NCI-H774 (cell line): ENCODE measurements at regions not wholly inside any gene's neighbourhood (a gene's known extent, or its start where the extent isn't known, plus 50 kb on each side); places are given as distances from the start of the nearest gene placed in this dataset.
"Not testable (repeated sequence)": the region's sequence is repeated elsewhere in the genome, so short reads cannot be mapped to it uniquely, and the experiment has no call there.

ENCODE experiments used
- DNase-seq: peaks from one replicate; lab custom pipeline; 2025; lab: John Stamatoyannopoulos, UW

DNA sequence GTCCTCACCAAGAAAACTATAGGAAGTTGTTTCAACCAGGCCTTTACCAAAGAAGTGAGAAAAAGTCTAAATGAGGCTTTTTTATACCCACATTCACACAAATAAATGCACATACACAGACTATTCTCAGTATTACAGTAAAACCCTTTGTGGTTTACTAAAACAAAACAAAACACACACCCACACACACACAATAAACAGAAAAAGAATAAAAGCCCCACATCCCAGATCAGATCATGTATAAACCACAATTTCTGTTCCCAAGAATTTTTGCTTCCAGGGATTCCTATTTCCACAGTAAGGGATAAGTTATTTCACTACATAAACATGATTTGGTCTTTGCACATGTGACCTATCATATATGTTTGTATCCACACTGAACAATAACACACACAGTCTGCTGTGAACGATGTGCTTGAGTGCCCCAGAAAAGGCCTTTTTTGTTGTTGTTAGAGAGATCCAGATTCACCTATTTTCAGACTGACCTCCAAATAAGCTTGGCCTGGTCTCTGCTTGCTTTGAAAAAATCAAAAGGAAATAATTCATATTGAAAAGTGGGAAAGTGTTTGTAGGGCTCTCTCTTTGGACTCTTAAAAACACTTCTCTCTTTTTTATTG lies 283.4 kb upstream of the ATP11B start:
- DNase-seq: no peak

DNA sequence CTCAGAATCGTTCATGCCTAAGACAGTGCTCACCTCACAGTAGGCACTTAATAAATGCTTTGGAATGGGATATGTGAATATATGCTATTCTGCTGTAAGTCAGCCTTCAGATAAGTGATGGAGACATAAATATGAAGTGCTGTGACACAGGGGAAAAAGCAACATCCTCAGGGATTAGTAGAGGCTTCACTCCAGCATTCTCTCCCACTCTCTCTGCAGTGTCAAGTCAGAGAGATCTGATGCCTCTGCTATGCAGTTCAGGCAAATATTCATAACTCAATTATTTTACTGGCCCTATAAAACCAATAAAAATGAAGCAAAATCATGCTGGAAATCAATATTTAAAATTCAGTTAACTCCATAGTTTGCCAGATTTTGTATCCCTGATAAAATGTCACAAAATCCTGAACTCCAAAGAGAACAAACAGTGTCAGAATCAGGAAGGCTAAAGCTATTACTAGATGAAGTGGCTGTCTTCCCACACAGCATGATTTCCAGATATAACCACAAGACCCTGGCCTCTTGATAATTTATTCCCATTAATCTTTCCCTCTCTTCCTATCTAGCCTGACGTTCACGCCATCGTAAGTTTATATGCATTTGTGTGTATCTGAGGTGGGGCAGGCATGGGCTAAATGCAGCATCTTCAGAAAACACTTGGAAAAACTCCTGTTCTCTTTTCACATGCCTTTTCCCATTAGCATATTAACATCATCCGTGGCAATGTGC lies 278.9 kb upstream of the ATP11B start:
- no peak for DNase-seq

DNA sequence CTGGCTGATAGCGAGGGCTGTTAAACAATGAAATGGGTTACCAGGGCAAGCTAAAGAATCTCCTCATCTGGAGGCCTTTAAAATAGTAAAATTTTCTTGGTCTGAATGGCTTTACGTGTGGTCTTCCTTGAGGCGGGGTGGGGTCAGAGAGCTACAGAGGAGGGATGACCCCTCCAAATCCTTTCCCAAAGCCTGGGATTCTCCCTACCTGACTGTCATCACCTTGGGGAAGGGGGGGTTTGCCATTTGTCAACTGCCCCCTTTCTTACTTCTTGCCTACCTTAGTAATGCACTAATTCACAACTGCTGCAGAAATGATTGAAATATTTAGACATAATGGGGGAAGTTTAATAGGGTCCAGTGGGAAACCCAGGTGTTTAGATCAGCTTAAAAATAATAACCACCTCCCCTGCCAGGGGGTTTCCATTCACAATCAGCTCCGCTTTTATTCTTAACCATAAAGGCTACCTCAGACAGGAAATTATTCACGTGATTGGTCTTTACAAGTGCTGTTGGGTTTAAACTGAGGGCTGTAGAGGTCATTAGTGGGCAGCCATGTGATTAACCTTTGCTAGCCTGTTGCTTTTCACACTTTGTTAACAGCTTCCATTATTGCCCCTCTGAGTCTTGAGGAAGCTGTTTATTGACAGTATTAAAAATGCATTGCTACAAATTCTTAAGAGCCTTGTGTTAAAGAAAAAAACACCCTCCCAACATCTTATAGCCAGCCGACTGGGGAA lies 276.5 kb upstream of the ATP11B start:
- no peak for DNase-seq

DNA sequence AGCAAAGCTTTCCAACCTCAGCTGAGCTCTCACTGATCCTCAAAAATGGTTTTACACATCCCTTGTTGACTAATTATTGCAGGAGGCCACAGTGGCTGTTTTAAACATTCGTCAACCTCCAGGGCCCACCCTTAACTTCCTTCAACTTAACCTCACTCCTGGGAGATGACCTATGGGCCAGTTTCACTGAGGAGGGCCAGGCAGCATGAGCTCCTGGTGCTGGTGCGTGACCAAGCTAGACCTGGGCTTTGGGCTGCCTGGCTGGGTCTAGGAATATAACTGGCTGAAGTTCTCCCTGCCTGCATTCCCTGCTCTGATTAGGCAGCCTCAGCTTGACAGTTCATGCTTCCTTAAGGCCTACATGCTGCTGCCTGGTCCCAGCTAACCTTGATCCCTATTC lies 273.7 kb upstream of the ATP11B start:
- DNase-seq: no peak

DNA sequence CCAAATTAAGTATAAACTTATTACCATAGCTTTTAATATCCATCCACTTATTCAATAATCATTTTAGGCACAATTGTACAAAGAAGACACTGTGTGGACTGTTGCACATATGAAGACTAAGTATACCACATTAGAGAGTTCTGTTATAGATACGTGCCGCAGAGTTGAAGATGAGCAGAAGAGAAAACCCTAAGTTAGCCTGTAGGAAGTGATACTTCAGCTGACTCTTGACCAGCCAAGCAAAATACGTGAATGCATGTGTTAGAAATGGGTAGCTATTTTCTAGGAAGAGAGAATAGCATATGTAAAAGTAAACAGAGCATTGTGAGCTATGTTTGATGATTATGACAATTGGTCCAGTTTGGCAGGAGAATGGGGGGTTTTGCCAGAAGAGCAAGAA lies 272.0 kb upstream of the ATP11B start:
- no peak for DNase-seq

DNA sequence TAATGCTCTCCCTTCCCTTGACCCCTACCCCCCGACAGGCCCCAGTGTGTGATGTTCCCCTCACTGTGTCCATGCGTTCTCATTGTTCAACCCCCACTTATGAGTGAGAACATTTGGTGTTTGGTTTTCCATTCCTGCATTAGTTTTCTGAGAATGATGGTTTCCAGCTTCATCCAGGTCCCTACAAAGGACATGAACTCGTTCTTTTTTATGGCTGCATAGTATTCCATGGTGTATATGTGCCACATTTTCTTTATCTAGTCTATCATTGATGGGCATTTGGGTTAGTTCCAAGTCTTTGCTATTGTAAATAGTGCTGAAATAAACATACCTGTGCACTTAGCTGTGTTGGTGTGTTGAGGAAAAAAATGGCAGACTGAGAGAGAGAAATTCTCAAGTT lies 269.9 kb upstream of the ATP11B start:
- not testable (repeated sequence) for DNase-seq

DNA sequence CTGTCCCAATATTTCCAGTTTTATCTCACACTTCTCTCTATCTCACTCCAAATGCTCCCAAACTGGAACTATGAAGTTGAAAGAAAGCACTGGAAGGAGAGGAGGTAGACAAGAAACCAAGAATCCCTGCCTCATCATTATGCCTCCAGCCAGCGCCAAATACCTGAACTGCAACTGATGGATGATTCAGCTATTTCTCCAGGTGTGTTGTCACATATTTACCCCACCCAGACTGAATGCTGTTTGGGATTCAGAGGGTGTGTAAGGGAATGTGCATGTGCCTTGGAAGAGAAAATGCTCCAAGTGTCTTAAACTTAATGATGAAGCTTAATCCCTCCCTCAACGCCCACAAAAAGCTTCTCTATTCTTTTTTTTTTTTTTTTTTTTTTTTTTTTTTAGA lies 269.5 kb upstream of the ATP11B start:
- no peak for DNase-seq

DNA sequence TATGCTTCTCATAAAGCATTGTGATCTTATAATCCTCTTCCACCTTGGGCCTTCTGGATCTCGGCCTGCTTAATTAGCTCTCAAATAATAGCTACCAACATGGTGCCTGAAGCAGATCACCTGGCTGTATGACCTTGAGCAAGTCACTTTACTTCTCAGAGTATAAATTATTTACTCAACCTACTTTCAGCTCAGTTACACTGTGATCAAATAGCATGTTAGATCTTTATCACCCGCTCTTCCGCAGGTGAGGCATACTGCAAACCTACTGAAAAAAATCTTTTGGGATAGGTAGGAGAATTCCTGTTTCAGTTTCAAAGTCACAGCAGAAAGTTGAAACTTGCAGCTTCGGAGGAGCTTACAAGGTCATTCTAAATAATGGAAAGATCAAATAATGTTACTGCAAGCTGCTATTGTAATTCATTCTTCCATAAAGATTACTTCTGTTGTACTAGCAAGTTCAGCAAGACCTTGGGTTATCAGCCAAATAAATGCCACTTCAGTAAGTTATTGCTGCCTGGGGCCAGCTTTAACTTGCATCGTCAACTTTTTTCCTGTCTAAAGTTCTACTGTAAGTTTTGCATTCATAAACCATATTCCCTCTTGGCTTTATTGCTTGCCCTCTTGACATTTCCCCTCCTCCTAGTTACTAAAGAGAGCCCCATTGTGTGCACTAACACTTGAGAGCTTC lies 268.4 kb upstream of the ATP11B start:
- DNase-seq: no peak

DNA sequence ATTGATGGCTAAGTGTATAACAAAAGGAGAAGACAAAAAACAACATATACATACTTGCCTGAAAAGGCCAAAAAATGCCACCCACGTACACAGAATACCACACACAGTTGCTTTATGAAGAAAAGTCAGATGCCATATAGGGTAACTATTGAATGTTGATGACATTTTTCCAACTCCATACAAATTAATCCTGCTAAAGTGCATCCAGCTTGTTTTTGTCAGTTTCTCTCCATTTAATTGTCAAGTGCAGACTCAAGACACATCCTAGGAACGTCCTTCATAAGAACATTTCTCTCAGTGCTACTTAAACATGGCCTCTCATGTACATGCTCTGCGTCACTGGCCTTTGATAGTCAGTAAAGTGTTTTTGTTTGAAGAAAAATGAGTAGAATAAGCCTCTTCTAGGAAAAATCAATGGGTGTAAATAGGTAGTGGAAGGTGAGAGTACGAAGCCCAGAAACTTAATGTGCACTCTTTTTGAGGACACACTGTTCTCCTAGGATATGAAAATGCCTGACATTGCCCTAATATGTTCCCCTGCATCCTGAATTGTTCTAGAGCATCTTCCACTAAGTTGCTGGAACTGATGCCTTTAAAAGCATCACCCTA lies 267.4 kb upstream of the ATP11B start:
- DNase-seq: no peak

DNA sequence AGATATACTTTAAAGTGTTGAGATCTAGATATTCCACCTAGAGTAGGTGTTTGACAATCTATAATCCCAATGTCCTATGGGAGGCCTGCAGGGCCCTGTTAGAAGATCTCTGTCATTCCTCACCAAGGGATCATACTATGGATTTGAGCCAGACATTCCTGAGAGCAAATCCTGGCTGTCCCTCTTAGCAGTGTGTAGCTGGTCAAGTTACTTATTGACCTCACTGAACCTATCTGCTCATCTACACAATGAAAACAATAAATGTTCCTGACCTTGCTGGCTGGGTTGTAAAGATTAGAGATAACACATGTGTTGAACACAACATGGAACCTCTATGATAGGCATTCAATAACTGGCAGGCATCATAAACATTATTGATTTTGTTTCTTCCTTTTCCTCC lies 265.6 kb upstream of the ATP11B start:
- no peak for DNase-seq

DNA sequence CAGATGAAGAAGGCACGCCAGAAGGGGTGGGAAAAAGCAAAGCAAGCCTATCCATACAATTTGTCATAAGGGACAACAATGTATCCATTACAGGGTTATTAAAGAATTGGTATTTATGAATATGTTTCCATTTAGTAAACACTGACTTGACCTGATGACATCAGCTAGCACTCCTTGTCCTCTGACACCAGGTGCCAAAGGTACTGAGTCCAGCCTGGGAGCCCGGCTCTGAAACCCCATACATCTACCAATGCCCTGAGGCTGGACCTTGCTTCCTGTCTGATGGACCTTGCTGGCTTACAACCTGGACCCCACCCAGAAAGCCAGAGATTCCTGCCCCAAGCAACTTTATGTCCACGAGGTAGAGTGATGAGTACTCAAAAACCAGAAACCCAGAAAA lies 263.0 kb upstream of the ATP11B start:
- no peak for DNase-seq

DNA sequence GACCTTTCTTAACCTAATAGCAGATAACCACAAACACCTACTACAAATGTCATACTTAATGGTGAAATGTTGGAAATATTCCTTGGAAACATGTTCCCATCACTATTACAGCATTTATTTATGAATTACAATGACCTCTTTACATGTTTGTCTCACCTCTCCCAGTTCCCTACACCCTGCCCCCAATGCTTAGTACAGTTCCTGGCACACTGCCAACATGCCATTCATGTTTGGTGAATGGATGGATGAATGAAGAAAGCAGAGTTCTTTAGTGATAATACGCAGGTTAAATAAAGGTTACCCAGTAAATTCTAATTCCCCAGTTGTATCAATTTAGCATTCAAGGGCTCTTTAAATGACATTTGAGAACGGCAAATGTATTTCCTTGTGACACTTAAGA lies 259.9 kb upstream of the ATP11B start:
- peak; percentile 69 for DNase-seq

DNA sequence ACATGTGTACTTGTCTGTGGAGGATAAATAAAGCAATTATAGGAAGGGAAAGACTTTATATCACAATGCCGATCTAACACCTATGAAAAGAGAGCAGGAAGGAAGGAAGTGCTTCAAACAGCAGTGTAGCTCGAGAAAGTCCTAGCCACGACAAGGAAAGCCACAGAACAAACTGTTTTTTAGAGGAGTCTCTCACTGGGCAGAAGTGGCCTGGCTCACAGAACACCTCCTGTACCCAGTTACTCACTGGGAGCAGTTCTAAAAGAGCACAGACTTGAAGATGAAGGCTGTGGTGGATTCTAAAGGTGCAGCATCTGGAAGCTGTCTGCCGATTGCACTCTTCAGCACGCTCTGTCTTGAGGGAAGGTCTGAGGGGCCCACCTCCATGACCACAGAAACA lies 248.8 kb upstream of the ATP11B start:
- DNase-seq: peak; percentile 80

DNA sequence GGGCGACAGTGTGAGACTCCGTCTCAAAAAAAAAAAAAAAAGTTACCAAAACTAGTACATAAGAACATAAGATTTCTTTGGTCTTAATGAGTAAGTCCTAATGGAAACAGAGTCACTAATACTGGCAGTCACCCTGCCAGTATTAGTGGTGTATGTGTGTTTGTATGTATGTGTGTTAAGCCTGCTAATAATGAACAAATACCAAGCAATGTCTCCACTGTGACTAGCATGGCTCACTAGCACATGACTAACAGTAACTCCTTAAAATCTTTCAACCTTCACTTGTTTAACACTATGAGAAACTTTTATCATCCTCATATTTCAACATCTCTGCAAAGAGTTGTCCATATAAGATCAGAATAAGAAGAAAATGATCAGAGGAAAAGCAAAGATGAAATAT lies 231.0 kb upstream of the ATP11B start:
- no peak for DNase-seq

DNA sequence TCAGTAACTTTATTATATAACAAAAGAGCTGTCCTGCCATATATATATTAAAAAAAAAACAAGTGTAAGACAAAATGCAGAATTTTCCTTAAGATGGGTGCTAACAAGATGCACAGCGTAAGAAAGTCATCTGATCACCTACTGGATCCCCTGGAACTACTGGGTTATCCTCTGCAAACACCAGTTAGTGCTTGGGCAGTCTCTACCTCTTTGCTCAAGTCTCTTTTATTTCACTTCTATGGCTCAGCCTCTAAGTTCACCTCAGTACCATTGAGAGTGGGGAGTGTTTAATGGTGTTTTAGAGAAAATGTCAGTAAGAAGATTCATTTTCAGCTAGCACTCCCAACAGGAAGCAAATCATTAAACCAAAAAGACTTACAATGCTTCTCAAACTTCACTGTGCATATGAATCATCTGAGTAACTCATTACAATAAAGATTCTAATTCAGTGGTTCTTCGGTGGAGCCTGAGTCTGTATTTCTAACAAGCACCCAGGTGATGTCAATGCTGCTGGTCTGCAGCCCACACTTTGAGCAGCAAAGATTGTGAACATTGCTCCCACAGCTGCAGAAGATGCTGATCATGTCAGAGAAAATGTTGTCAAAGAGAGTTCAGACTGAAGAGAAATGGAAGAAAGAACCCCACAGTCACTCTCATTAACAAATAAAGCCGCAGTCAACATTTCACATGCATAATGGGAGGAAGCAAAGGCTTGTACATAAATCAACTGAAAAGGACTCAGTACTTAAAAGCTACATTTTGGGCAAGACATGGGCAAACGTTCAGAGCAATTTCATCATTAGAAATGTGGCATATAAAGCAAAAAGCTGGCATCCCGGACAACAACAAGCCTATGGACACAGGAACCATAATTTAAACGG lies 227.1 kb upstream of the ATP11B start:
- DNase-seq: peak; percentile 61

DNA sequence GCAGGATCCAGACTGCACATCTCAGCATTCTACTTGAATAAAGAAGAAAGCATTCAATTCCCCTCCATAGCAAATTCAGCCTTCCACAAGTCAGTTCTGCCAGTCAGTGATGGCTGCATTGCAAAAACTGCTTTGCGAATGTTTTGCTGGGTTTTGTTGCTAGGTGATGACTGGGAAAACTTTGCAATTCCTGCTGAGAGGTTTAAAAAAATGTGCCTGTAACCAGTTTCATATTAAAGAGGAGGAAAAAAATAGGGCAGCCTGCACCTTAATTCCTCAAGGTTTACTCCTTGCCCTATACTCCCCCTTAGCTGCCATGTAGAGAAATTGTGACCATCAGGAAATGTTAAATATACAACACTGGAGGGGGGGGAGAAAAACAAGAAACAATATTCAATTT lies 225.6 kb upstream of the ATP11B start:
- peak; percentile 71 for DNase-seq

DNA sequence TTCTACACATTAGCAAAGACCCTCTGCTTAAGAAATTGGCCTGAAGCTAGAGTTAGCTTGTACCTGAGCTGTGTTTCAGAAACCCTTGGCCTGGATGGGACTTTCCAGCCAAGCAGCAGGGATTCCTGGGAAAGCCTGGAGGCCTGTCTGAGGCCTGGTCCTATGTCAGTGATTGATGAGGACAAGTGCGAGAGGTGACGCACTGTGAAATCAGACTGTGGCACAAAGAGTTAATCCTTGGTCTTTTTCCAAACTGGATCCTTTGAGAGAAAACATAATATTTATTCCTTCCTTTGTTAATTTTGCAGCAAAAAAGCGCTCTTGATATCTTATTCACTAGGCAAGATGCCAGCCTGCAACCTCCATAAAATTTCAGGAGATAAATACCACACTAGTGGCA lies 225.0 kb upstream of the ATP11B start:
- peak; percentile 37 for DNase-seq

DNA sequence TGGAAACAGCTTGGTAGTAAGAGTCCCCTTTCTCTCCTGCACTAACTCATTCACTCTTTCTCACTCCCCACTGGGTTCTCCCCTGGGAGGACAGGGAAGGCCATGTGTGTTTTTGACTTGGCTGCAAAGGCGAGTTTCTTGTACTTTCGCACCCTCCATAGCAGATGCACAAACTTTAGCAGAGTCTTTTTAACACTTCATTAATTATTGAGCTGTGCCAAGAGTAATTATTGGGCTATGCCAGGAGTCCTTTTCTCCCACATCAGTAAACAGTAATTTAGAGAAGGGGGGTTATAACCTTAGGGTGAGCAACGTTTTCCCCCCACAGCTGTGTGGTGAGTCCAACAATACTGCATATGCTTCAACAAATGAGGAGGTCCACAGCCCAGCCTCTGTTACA lies 224.4 kb upstream of the ATP11B start:
- peak; percentile 21 for DNase-seq

DNA sequence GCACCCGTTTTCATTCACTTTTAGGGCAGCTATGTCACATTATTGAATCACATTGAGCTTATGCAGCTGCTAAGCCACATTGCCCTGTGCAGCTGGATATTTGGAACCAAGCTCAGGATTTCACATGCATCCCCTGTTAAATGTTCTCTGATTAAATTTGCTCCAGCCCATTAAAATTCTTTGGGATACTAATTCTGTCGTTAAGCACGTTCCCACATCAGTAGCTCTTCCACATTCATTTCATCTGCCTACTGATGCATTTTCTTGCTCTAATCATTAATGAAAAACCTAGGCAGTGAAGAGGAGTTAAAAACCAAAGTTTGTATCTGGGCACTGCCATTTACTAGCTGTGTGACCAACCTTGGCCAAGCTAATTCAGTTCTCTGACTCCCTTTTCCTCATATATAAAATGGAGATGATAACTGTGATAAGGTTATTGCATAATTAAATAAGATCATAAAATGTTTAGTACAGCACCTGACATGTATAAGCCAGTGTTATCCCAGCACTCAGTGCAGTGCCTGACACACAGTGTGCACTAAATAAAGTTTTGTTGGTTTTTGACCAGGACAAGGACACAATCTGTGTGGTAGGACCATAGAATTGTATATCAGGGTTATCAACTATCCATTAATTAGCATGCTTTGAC lies 222.2 kb upstream of the ATP11B start:
- DNase-seq: no peak

DNA sequence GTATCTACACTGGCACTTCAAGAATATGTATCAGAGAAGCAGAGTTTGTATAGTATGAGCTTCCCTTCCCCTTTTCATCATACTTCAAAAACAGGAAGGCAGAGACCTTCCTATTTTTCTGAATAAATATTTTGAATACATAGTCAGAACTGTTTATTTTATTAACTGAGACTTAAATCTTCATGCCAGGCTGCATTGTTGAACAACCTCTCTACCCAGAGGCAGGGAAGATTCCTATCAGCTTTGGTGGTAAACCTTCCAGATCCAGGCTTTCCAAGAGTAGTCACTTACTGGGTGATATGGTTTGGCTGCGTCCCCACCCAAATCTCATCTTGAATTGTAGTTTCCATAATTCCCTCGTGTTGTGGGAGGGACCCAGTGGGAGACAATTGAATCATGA lies 217.4 kb upstream of the ATP11B start:
- DNase-seq: no peak

DNA sequence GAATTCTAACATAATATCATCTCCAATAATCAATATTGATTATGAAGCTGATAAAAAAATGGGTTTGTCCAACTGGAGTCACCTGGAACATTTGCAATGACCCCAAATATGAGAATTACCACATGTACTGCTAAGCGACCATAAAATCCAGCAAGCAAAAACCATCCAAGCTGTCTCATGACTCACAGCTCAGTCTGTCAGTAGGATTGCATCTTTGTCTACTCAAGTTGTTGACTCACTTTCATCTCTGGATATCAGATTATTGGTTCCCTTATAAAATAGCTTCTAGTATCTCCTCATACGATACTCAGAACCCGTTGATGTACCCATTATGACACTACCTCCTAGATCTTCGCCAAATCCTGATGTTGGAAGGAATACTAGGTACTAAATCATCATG lies 209.8 kb upstream of the ATP11B start:
- DNase-seq: no peak
